GM23248 (cell line): ENCODE measurements at regions not wholly inside any gene's neighbourhood (a gene's known extent, or its start where the extent isn't known, plus 50 kb on each side); places are given as distances from the start of the nearest gene placed in this dataset.

ENCODE experiments used
- EZH2 ChIP-seq: fragments of 200-600 bp; sonication (generic); IDR thresholded peaks from 2 replicates; pipeline ENCODE4 v1.6.1; 2018; ENCODE audit warnings: antibody characterized with exemption, mild to moderate bottlenecking; ENCODE audit not compliant: insufficient read depth, poor library complexity, severe bottlenecking
- EZH2phosphoT487 ChIP-seq: fragments of 200-600 bp; sonication (generic); IDR thresholded peaks from 2 replicates; pipeline ENCODE4 v1.6.1; 2018; ENCODE audit warnings: antibody characterized with exemption, moderate library complexity, mild to moderate bottlenecking, low read depth; ENCODE audit not compliant: insufficient read depth

- TF ChIP-seq EZH2 (no peak), EZH2phosphoT487 (no peak)
Measured at GRCh38 chr16:65576139-65576538, 454.3 kb upstream of the CDH11 start.
